GM19023 (cell line): ENCODE measurements at regions not wholly inside any gene's neighbourhood (a gene's known extent, or its start where the extent isn't known, plus 50 kb on each side); places are given as distances from the start of the nearest gene placed in this dataset.
"Not testable (repeated sequence)": the region's sequence is repeated elsewhere in the genome, so short reads cannot be mapped to it uniquely, and the experiment has no call there.

Experiments used
- ATAC-seq: cut with Tn5 transposase; IDR thresholded peaks from one replicate; pipeline ENCODE4 v1.9.1; 2021; ENCODE audit warnings: mild to moderate bottlenecking, moderate library complexity; ENCODE audit not compliant: unreplicated experiment

DNA sequence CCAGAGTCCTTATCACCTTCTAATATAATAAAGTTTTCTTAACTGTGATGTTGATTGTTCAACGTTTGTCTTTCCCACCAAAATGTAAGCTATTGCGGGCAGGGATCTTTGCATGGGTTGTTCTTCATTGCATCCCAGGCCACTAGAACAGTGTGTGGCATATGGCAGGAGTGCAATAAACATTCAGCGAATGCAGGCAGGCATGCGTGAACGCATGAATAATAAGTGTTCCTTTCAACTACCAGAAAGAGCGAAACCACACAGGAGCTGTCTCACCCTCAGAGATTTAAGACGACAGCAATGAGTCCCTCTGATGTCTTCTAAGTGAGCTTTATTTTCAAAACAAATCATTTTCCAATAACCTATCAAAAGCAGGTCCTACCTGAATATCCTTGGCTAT, 2693.1 kb upstream of the TPTE start:
- not testable (repeated sequence) for ATAC-seq

DNA sequence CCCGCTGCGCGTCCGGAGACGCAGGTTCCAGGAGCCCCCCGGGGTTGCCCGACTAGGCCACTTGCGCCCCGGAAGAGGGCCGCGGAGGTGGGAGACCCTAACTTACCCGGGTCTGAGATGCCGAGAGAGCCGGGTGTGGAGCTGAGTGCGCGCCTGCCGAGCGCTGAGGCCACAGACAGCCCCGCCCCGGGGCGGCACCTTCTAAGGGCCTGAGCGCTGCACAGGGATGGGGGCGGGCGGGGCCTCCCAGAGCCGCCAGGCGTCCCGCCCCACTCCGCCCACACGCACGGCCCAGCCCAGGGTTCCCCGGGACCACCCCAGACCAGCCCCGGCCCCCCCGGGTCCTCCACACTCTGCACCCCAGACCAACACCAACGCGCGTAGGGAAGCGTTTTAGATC, 2692.0 kb upstream of the TPTE start:
- not testable (repeated sequence) for ATAC-seq

DNA sequence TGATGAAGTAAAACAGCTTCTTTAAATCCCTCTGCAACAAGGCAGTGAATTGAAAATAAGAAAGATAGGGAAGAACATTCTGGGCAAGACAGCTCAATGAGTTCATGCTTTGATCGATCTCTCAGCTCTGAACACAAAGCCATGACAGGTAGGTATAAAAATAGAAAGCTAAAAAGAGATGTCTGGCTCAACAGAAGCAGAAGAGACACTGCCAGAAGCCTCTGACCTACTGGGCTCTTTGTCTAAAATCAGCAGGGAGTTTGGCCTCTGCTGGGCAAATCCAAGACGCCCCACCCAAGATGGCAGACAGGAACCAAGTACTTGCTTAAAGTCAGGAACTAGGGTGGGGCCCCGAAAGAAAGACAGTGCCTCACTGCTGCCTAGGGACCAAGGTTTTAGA, 2684.1 kb upstream of the TPTE start:
- not testable (repeated sequence) for ATAC-seq

DNA sequence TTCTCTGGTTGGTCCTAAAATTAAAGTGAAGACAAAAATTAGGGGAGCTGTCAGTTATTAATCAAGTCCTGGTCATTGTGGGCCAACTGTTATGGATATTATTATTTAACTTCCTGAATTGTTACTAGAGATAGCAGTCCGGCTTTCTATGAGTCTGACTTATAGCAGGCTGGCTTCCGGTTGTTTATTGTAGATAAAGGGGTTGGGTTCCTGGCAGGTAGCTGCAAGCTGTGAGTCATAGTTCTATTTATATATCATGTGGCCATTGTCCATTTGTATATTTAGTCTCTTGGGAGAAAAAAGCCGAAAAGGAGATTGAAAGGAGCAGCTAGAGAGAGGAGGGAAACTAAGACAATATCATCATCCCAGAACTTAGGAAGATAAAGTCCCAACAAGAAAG, 2668.0 kb upstream of the TPTE start:
- not testable (repeated sequence) for ATAC-seq

DNA sequence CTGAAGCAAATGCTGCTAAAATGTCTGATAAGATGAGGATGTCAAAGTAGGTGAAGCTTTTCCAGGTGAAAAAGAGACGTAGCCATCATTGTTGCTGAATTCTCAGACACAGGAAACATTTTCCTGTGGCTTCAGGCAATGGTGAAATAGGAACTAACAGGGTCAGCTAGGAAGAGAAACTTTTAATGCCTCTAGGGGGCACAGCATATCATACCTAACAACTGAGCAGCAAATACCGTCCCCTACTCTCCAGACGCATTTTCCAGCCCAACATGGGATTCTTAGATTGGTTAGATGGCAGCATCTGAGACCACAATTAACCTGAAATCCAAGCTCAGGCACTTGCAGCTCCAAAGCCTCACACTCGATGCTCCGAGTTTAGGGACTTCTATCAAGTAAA, 2667.5 kb upstream of the TPTE start:
- not testable (repeated sequence) for ATAC-seq
